Thymus (tissue), 11 donors: ENCODE measurements at regions not wholly inside any gene's neighbourhood (a gene's known extent, or its start where the extent isn't known, plus 50 kb on each side); places are given as distances from the start of the nearest gene placed in this dataset.

ENCODE experiments used
- DNase-seq, 9 donors: peaks; one replicate each; pipeline ENCODE4 v3.0.0-alpha.2; 2013; ENCODE audit warnings: low spot score in 9 of 9, low read depth in 6 of 9, missing footprints in 1 of 9
- H3K27ac ChIP-seq, 2 donors: one replicate each; pipeline ENCODE4 v1.5.1; 2013; ENCODE audit warnings: control low read depth in 1 of 2, low read depth in 1 of 2, low read length in 1 of 2, mild to moderate bottlenecking in 1 of 2, moderate library complexity in 1 of 2
- H3K27me3 ChIP-seq, 2 donors: one replicate each; pipeline ENCODE4 v1.5.1; 2013; ENCODE audit warnings: low read length in 1 of 2; ENCODE audit not compliant: control insufficient read depth in 2 of 2, insufficient read depth in 1 of 2
- H3K36me3 ChIP-seq, 2 donors: one replicate each; pipeline ENCODE4 v1.5.1; 2013; ENCODE audit warnings: low read length in 1 of 2, mild to moderate bottlenecking in 1 of 2, moderate library complexity in 1 of 2; ENCODE audit not compliant: control insufficient read depth in 2 of 2, insufficient read depth in 2 of 2
- H3K4me1 ChIP-seq, 2 donors: one replicate each; pipeline ENCODE4 v1.5.1; 2013; ENCODE audit warnings: low read length in 2 of 2; ENCODE audit not compliant: control insufficient read depth in 2 of 2, insufficient read depth in 2 of 2
- H3K4me3 ChIP-seq, 2 donors: one replicate each; pipeline ENCODE4 v1.5.1; 2013; ENCODE audit warnings: low read length in 2 of 2, control low read depth in 1 of 2, mild to moderate bottlenecking in 1 of 2
- H3K9me3 ChIP-seq, 2 donors: one replicate each; pipeline ENCODE4 v1.5.1; 2013; ENCODE audit warnings: low read length in 1 of 2, mild to moderate bottlenecking in 1 of 2; ENCODE audit not compliant: control insufficient read depth in 2 of 2, insufficient read depth in 1 of 2
- WGBS: extraction: QIAGEN DNeasy Blood & Tissue Kit; methylation state at CpG from one replicate; pipeline ENCODE4 v1.1.7; 2013; 5-methylcytosine and 5-hydroxymethylcytosine counted together
- donor health status: healthy.

- no peak overlapping the region for H3K27ac ChIP-seq
- H3K36me3 ChIP-seq, result no peaks in the 10 kb centered on the region
- no peak overlapping the region for H3K4me3 ChIP-seq
- DNase-seq, result no peak
- H3K27me3 ChIP-seq, result peaks cover 8% of the 10 kb centered on the region in 2 donors
- 95% methylated on average over 17 of the region's 17 CpGs for WGBS
- peaks cover 33 to 35% of the 10 kb centered on the region in 2 donors for H3K4me1 ChIP-seq
- H3K9me3 ChIP-seq, result peaks cover 0 to under 1% of the 10 kb centered on the region in 2 donors
These were observed 1196.8 kb downstream of the BRD1 start for GRCh38 chr22:48630848-48631247.

- H3K27ac ChIP-seq, result no peak overlapping the region
- H3K9me3 ChIP-seq, result no peaks in the 10 kb centered on the region
- peaks cover 29 to 30% of the 10 kb centered on the region in 2 donors for H3K4me1 ChIP-seq
- DNase-seq, result no peak
- H3K27me3 ChIP-seq, result peaks cover 8% of the 10 kb centered on the region in 2 donors
- H3K4me3 ChIP-seq, result no peak overlapping the region
- 95% methylated on average over 19 of the region's 19 CpGs for WGBS
- H3K36me3 ChIP-seq, result no peaks in the 10 kb centered on the region
These were observed 1197.3 kb downstream of the BRD1 start for GRCh38 chr22:48630433-48630754.

- peaks cover 23 to 25% of the 10 kb centered on the region in 2 donors for H3K4me1 ChIP-seq
- no peak for DNase-seq
- H3K9me3 ChIP-seq, result no peaks in the 10 kb centered on the region
- H3K27ac ChIP-seq, result no peak overlapping the region
- no peaks in the 10 kb centered on the region for H3K36me3 ChIP-seq
- H3K27me3 ChIP-seq, result peaks cover 8% of the 10 kb centered on the region in 2 donors
- WGBS, result 94% methylated on average over 21 of the region's 21 CpGs
- H3K4me3 ChIP-seq, result no peak overlapping the region
These were observed 1197.8 kb downstream of the BRD1 start for GRCh38 chr22:48629631-48630432.

- Histone ChIP-seq H3K4me3 (no peak overlapping the region), H3K9me3 (no peaks in the 10 kb centered on the region), H3K4me1 (peaks cover 20 to 22% of the 10 kb centered on the region in 2 donors), H3K27me3 (peaks cover 8% of the 10 kb centered on the region in 2 donors), H3K27ac (no peak overlapping the region), H3K36me3 (no peaks in the 10 kb centered on the region)
- no peak for DNase-seq
- 80% methylated on average over 23 of the region's 23 CpGs for WGBS
These were observed 1198.7 kb downstream of the BRD1 start for GRCh38 chr22:48628891-48629543.

GRCh38 chr22:48627966-48628365 lies 1199.7 kb downstream of the BRD1 start:
- H3K9me3 ChIP-seq, result no peaks in the 10 kb centered on the region
- H3K36me3 ChIP-seq, result no peaks in the 10 kb centered on the region
- H3K4me3 ChIP-seq, result no peak overlapping the region
- H3K27me3 ChIP-seq, result peaks cover 8% of the 10 kb centered on the region in 2 donors
- H3K4me1 ChIP-seq, result peaks cover 20 to 22% of the 10 kb centered on the region in 2 donors
- no peak overlapping the region for H3K27ac ChIP-seq
- DNase-seq, result no peak
- 95% methylated on average over 12 of the region's 12 CpGs for WGBS

- no peaks in the 10 kb centered on the region for H3K36me3 ChIP-seq
- 26% methylated on average over 17 of the region's 17 CpGs for WGBS
- DNase-seq, result peak in 6 of 9 donors; percentile 6 to 65 (median 45)
These were observed 1200.5 kb downstream of the BRD1 start for GRCh38 chr22:48627203-48627602.

GRCh38 chr22:48624401-48624800 lies 1203.3 kb downstream of the BRD1 start:
- Histone ChIP-seq H3K4me1 (peaks cover 20 to 22% of the 10 kb centered on the region in 2 donors), H3K4me3 (no peak overlapping the region), H3K9me3 (no peaks in the 10 kb centered on the region), H3K27me3 (peaks cover 0 to 4% of the 10 kb centered on the region in 2 donors), H3K36me3 (no peaks in the 10 kb centered on the region), H3K27ac (no peak overlapping the region)
- no peak for DNase-seq
- WGBS, result 88% methylated on average over 13 of the region's 13 CpGs

More at GRCh38 chr22:48627203-48627602, 1200.5 kb downstream of the BRD1 start:
- no peak overlapping the region for H3K27ac ChIP-seq
- H3K4me3 ChIP-seq, result no peak overlapping the region
- H3K9me3 ChIP-seq, result no peaks in the 10 kb centered on the region
- peaks cover 20 to 22% of the 10 kb centered on the region in 2 donors for H3K4me1 ChIP-seq
- peaks cover 8% of the 10 kb centered on the region in 2 donors for H3K27me3 ChIP-seq

GRCh38 chr22:48622891-48623545 lies 1204.7 kb downstream of the BRD1 start:
- no peak overlapping the region for H3K4me3 ChIP-seq
- no peak for DNase-seq
- no peak overlapping the region for H3K27ac ChIP-seq
- H3K27me3 ChIP-seq, result peaks cover 0 to 4% of the 10 kb centered on the region in 2 donors
- H3K36me3 ChIP-seq, result no peaks in the 10 kb centered on the region
- no peaks in the 10 kb centered on the region for H3K9me3 ChIP-seq
- H3K4me1 ChIP-seq, result peaks cover 14% of the 10 kb centered on the region in 2 donors
- WGBS, result 95% methylated on average over 55 of the region's 55 CpGs

- Histone ChIP-seq H3K27ac (no peak overlapping the region), H3K4me3 (no peak overlapping the region), H3K9me3 (no peaks in the 10 kb centered on the region), H3K27me3 (no peaks in the 10 kb centered on the region), H3K4me1 (no peaks in the 10 kb centered on the region), H3K36me3 (no peaks in the 10 kb centered on the region)
- no peak for DNase-seq
These were observed 1206.6 kb downstream of the BRD1 start for GRCh38 chr22:48621085-48621484.
